IMR-90 (cell line): ENCODE measurements at regions not wholly inside any gene's neighbourhood (a gene's known extent, or its start where the extent isn't known, plus 50 kb on each side); places are given as distances from the start of the nearest gene placed in this dataset.

ENCODE experiments used
- ATAC-seq: fragments of 200-7000 bp; cut with Tn5 transposase; 2 replicates; pipeline ENCODE4 v1.9.1; 2020; ENCODE audit warnings: low read depth, mild to moderate bottlenecking, moderate library complexity
- BruUV-seq: library from RNA; stranded (reverse); fragments of 400-500 nt; replicated peaks from 2 replicates; lab custom pipeline; 2021; lab: Mats Ljungman, UMichigan
- CTCF ChIA-PET: fragments of 300-600 bp; formaldehyde crosslinking; extraction: SDS; loops from one replicate; lab custom pipeline; 2021; ENCODE audit warnings: antibody characterized with exemption; lab: Yijun Ruan, JAX
- POLR2A ChIA-PET: fragments of 300-600 bp; sonication (Branson Sonifier 250); formaldehyde crosslinking; loops from one replicate; lab custom pipeline; 2022; ENCODE audit warnings: antibody characterized with exemption; ENCODE audit not compliant: unreplicated experiment; lab: Charles Lee
- DNase-seq: peaks from one replicate; pipeline ENCODE4 v3.0.0; 2013
- H2AFZ ChIP-seq: replicated peaks from 2 replicates; pipeline ENCODE3; 2013; ENCODE audit warnings: low read length, mild to moderate bottlenecking; ENCODE audit not compliant: poor library complexity
- H2AK5ac ChIP-seq: 2 replicates; pipeline ENCODE4 v1.6.1; 2013; ENCODE audit warnings: low read depth, low read length, inconsistent platforms
- H2AK9ac ChIP-seq: replicated peaks from 2 replicates; pipeline ENCODE3; 2013; ENCODE audit warnings: mild to moderate bottlenecking, low read depth, low read length, moderate library complexity; ENCODE audit not compliant: poor library complexity
- H2BK120ac ChIP-seq: 2 replicates; pipeline ENCODE4 v1.6.1; 2013; ENCODE audit warnings: low read depth, low read length, inconsistent platforms
- H2BK15ac ChIP-seq: 3 replicates; pipeline ENCODE4 v1.6.1; 2013; ENCODE audit warnings: low read depth, low read length, inconsistent platforms
- H2BK20ac ChIP-seq: 2 replicates; pipeline ENCODE4 v1.6.1; 2013; ENCODE audit warnings: low read depth, mild to moderate bottlenecking, inconsistent platforms, low read length, moderate library complexity
- H2BK5ac ChIP-seq: 2 replicates; pipeline ENCODE4 v1.6.1; 2013; ENCODE audit warnings: mild to moderate bottlenecking, low read depth, low read length, inconsistent platforms; ENCODE audit not compliant: poor library complexity, severe bottlenecking
- H3K14ac ChIP-seq: replicated peaks from 2 replicates; pipeline ENCODE4 v1.6.1; 2013; ENCODE audit warnings: low read depth, low read length, inconsistent platforms
- H3K18ac ChIP-seq: 2 replicates; pipeline ENCODE4 v1.6.1; 2013; ENCODE audit warnings: low read depth, low read length, control low read depth
- H3K23ac ChIP-seq: 2 replicates; pipeline ENCODE4 v1.6.1; 2013; ENCODE audit warnings: low read depth, low read length, inconsistent platforms
- H3K27ac ChIP-seq: 2 replicates; pipeline ENCODE4 v1.5.1; 2013; ENCODE audit warnings: mild to moderate bottlenecking, control low read depth, low read length; ENCODE audit not compliant: insufficient read depth
- H3K27me3 ChIP-seq: 2 replicates; pipeline ENCODE4 v1.6.1; 2013; ENCODE audit warnings: low read length; ENCODE audit not compliant: control insufficient read depth, insufficient read depth
- H3K36me3 ChIP-seq: 2 replicates; pipeline ENCODE4 v1.6.1; 2013; ENCODE audit warnings: low read length, mixed read lengths; ENCODE audit not compliant: control insufficient read depth, insufficient read depth
- H3K4ac ChIP-seq: 2 replicates; pipeline ENCODE4 v1.6.1; 2013; ENCODE audit warnings: low read depth, low read length, inconsistent platforms
- H3K4me1 ChIP-seq: 2 replicates; pipeline ENCODE4 v1.6.1; 2013; ENCODE audit warnings: low read length, mixed read lengths; ENCODE audit not compliant: control insufficient read depth, insufficient read depth
- H3K4me2 ChIP-seq: 2 replicates; pipeline ENCODE4 v1.6.1; 2013; ENCODE audit warnings: low read depth, mild to moderate bottlenecking, control low read depth, low read length, moderate library complexity
- H3K4me3 ChIP-seq: 2 replicates; pipeline ENCODE4 v1.5.1; 2013; ENCODE audit warnings: low read depth, mild to moderate bottlenecking, control low read depth, low read length, moderate library complexity; ENCODE audit not compliant: insufficient read depth
- H3K56ac ChIP-seq: 2 replicates; pipeline ENCODE4 v1.6.1; 2013; ENCODE audit warnings: low read length, inconsistent platforms; ENCODE audit not compliant: insufficient read depth; ENCODE audit errors: extremely low read depth
- H3K79me1 ChIP-seq, 2 experiments: 2 replicates each; pipeline ENCODE4 v1.6.1; 2013; ENCODE audit warnings: low read length in 2 of 2, inconsistent platforms in 1 of 2, low read depth in 1 of 2
- H3K9ac ChIP-seq: 2 replicates; pipeline ENCODE4 v1.6.1; 2013; ENCODE audit warnings: low read depth, low read length, control low read depth
- H3K9me1 ChIP-seq: 2 replicates; pipeline ENCODE4 v1.6.1; 2013; ENCODE audit warnings: low read length, inconsistent platforms; ENCODE audit not compliant: insufficient read depth
- H3K9me3 ChIP-seq: 2 replicates; pipeline ENCODE4 v1.6.1; 2013; ENCODE audit warnings: low read length; ENCODE audit not compliant: control insufficient read depth, insufficient read depth
- H4K20me1 ChIP-seq: 2 replicates; pipeline ENCODE4 v1.6.1; 2013; ENCODE audit warnings: low read length, inconsistent platforms; ENCODE audit not compliant: insufficient read depth
- H4K5ac ChIP-seq: 2 replicates; pipeline ENCODE4 v1.6.1; 2013; ENCODE audit warnings: mild to moderate bottlenecking, low read depth, low read length, control low read depth
- H4K8ac ChIP-seq, 2 experiments: 2 replicates each; pipeline ENCODE4 v1.6.1; 2013; ENCODE audit warnings: low read depth in 2 of 2, low read length in 2 of 2, control low read depth in 1 of 2, inconsistent platforms in 1 of 2
- H4K91ac ChIP-seq: 2 replicates; pipeline ENCODE4 v1.6.1; 2013; ENCODE audit warnings: low read depth, low read length, inconsistent platforms; ENCODE audit not compliant: insufficient read depth
- CEBPB ChIP-seq: IDR thresholded peaks from 2 replicates; pipeline ENCODE4 v1.6.1; 2012; ENCODE audit warnings: low read depth, low read length, improper control_type of control experiment
- MAFK ChIP-seq: IDR thresholded peaks from 2 replicates; pipeline ENCODE4 v1.6.1; 2012; ENCODE audit warnings: low read depth, low read length, improper control_type of control experiment
- MXI1 ChIP-seq: IDR thresholded peaks from 2 replicates; pipeline ENCODE4 v1.6.1; 2012; ENCODE audit warnings: low read depth, mild to moderate bottlenecking, low read length, moderate library complexity, borderline replicate concordance
- RFX5 ChIP-seq: IDR thresholded peaks from 2 replicates; pipeline ENCODE4 v1.8.0; 2012; ENCODE audit warnings: low read depth, mild to moderate bottlenecking, low read length, moderate library complexity
- SMC3 ChIP-seq: fragments of 150-350 bp; IDR thresholded peaks from 2 replicates; pipeline ENCODE4 v1.6.1; 2016; ENCODE audit warnings: low read depth, mild to moderate bottlenecking, antibody characterized with exemption, low read length, moderate library complexity
- WGBS, 2 experiments: methylation state at CpG; one replicate each; pipeline versions ENCODE4 v1.1.5 to v1.1.7; 2013; ENCODE audit warnings: missing lambda C conversion rate in 2 of 2; ENCODE audit not compliant: insufficient read length in 1 of 2; ENCODE audit errors: extremely low coverage in 2 of 2; 5-methylcytosine and 5-hydroxymethylcytosine counted together
- dilution Hi-C: fragments of 300-500 bp; cut with HindIII; formaldehyde crosslinking; loops from one replicate; pipeline ENCODE4 v1.14.3; 2018; ENCODE audit warnings: low sequenced_read_pairs; ENCODE audit not compliant: unreplicated experiment
- in situ Hi-C: fragments of 300-500 bp; cut with MboI; formaldehyde crosslinking; loops from 3 replicates; pipeline ENCODE4 v1.14.3; 2019; ENCODE audit warnings: low sequenced_read_pairs, inconsistent platforms, mixed read lengths
- intact Hi-C: fragments of 100-400 bp; cut with micrococcal nuclease; formaldehyde crosslinking; loops from 2 replicates; pipeline ENCODE4 v1.10.0; 2022
- TF ChIP-seq, protein P1 (sequence below): fragments of 150-350 bp; IDR thresholded peaks from 2 replicates; pipeline ENCODE4 v1.6.1; 2016; ENCODE audit warnings: low read depth, mild to moderate bottlenecking, low read length, moderate library complexity, borderline replicate concordance
- TF ChIP-seq, protein P2 (sequence below): conservative IDR thresholded peaks from 2 replicates; pipeline ENCODE4 v1.5.1; 2012; ENCODE audit warnings: mild to moderate bottlenecking, low read depth, low read length, improper control_type of control experiment
- TF ChIP-seq, protein P3 (sequence below): fragments of 150-350 bp; IDR thresholded peaks from 2 replicates; pipeline ENCODE4 v1.6.1; 2017; ENCODE audit warnings: mild to moderate bottlenecking, antibody characterized with exemption, low read length, low read depth

DNA sequence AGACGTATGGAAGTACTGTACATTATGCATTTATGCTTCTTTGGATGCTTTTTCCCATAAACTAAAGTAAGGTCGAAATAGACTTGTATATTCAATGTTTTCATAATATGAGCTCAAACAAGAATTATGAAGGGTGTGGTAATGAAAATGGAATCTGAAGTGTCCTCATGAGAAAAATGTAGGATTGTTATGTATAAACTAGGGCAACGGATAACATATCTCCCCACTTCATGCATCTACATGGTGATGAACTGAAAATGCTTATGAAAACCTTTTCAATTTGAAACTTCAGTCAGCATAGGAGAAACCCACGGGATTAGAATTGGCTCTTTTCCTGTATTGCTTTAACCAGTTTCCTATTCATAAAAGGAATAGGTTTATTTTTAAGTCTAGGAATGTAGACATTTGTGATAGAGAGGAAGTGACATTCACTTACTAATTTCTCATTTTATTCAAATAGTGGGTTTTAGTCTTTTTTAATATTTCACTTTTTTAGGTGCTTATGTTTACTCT lies 608.2 kb upstream of the GCFC2 start:
- H4K20me1 ChIP-seq, result no peaks in the 10 kb centered on the region
- no TSS peak for BruUV-seq
- dilution Hi-C loops (no loop called here), intact Hi-C loops (no loop called here), in situ Hi-C loops (no loop called here)
- H3K18ac ChIP-seq, result no peak overlapping the region
- no peak overlapping the region for H3K4me2 ChIP-seq
- no peak overlapping the region for H3K14ac ChIP-seq
- CTCF ChIA-PET, result no interaction called here
- no peak overlapping the region for H2AK9ac ChIP-seq
- POLR2A ChIA-PET, result no interaction called here
- H3K56ac ChIP-seq, result no peak overlapping the region
- no peak overlapping the region for H4K5ac ChIP-seq
- DNase-seq (no peak), ATAC-seq (no peak)
- WGBS, 2 experiments, result no CpG with 5 or more reads among the region's 4 CpGs
- H3K79me1 ChIP-seq, result no peaks in the 10 kb centered on the region
- H3K23ac ChIP-seq, result no peak overlapping the region
- H4K91ac ChIP-seq, result no peak overlapping the region
- H3K4me3 ChIP-seq, result no peak overlapping the region
- no peak overlapping the region for H3K9ac ChIP-seq
- no peak overlapping the region for H2AFZ ChIP-seq
- H2BK5ac ChIP-seq, result no peak overlapping the region
- TF ChIP-seq MXI1 (no peak), RFX5 (no peak), MAFK (no peak), CEBPB (no peak), SMC3 (no peak)
- TF ChIP-seq, protein P1, sequence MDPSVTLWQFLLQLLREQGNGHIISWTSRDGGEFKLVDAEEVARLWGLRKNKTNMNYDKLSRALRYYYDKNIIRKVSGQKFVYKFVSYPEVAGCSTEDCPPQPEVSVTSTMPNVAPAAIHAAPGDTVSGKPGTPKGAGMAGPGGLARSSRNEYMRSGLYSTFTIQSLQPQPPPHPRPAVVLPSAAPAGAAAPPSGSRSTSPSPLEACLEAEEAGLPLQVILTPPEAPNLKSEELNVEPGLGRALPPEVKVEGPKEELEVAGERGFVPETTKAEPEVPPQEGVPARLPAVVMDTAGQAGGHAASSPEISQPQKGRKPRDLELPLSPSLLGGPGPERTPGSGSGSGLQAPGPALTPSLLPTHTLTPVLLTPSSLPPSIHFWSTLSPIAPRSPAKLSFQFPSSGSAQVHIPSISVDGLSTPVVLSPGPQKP, result no peak
- TF ChIP-seq, protein P2, sequence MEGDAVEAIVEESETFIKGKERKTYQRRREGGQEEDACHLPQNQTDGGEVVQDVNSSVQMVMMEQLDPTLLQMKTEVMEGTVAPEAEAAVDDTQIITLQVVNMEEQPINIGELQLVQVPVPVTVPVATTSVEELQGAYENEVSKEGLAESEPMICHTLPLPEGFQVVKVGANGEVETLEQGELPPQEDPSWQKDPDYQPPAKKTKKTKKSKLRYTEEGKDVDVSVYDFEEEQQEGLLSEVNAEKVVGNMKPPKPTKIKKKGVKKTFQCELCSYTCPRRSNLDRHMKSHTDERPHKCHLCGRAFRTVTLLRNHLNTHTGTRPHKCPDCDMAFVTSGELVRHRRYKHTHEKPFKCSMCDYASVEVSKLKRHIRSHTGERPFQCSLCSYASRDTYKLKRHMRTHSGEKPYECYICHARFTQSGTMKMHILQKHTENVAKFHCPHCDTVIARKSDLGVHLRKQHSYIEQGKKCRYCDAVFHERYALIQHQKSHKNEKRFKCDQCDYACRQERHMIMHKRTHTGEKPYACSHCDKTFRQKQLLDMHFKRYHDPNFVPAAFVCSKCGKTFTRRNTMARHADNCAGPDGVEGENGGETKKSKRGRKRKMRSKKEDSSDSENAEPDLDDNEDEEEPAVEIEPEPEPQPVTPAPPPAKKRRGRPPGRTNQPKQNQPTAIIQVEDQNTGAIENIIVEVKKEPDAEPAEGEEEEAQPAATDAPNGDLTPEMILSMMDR, result no peak
- TF ChIP-seq, protein P3, sequence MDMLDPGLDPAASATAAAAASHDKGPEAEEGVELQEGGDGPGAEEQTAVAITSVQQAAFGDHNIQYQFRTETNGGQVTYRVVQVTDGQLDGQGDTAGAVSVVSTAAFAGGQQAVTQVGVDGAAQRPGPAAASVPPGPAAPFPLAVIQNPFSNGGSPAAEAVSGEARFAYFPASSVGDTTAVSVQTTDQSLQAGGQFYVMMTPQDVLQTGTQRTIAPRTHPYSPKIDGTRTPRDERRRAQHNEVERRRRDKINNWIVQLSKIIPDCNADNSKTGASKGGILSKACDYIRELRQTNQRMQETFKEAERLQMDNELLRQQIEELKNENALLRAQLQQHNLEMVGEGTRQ, result no peak
- no peak overlapping the region for H2BK15ac ChIP-seq
- no peak overlapping the region for H2BK20ac ChIP-seq
- H3K4ac ChIP-seq, result no peak overlapping the region
- H3K36me3 ChIP-seq, result no peaks in the 10 kb centered on the region
- no peak overlapping the region for H4K8ac ChIP-seq
- H3K4me1 ChIP-seq, result no peaks in the 10 kb centered on the region
- no peaks in the 10 kb centered on the region for H3K9me1 ChIP-seq
- H2BK120ac ChIP-seq, result no peak overlapping the region
- no peak overlapping the region for H2AK5ac ChIP-seq
- no peaks in the 10 kb centered on the region for H3K9me3 ChIP-seq
- H3K27ac ChIP-seq, result no peak overlapping the region
- no peaks in the 10 kb centered on the region for H3K27me3 ChIP-seq
